NOMO-1 treated with DMSO at 0.1 percent for 48 hours (cell line): ENCODE measurements at regions not wholly inside any gene's neighbourhood (a gene's known extent, or its start where the extent isn't known, plus 50 kb on each side); places are given as distances from the start of the nearest gene placed in this dataset.
"Not testable (repeated sequence)": the region's sequence is repeated elsewhere in the genome, so short reads cannot be mapped to it uniquely, and the experiment has no call there.

Experiments used
- DNase-seq: peaks from one replicate; lab custom pipeline; 2025; ENCODE audit not compliant: unreplicated experiment; lab: John Stamatoyannopoulos, UW

DNA sequence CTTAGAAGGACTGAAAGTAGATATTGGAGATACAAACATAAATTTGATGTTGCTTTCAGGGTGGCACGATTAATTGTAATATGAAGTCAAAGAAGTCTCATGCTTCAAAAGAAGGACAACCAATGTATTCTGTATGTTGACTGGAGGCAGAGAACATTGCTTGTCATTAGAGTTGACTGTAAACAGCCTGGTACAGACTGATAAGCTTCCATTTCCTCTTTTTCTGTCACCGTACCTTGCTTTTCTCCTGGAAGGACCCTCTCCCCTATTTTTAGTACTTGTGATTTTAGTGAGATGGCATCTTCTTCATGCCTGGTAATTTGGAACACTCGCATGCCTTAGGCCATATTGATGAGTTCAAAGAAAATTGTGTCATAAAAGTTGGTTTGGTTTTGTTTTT is 809.4 kb downstream of the PRELID2 start:
- DNase-seq: no peak

- no peak for DNase-seq
Observed at GRCh38 chr5:145015146-145015545, 820.0 kb downstream of the PRELID2 start.

GRCh38 chr5:145014109-145014508 is 821.0 kb downstream of the PRELID2 start:
- DNase-seq: no peak

DNA sequence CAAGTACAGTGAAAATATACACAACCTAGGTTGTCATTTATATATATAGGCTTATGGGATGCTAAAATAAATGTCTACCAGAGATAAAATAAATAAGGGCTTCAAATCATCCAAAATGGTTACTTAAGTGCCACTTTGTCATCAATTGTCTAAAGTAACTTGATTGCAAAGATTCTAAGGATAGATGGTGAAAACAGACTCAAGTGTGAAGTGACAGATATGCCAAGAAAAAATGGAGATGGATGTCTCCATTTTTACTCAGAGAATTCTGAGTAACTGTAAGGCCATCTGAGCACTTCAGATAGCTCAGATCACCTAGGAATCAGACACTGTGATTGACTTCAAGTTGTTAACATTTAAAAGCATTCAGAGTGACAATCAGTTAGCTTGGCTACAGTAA is 824.3 kb downstream of the PRELID2 start:
- no peak for DNase-seq

GRCh38 chr5:145008876-145009530 is 826.1 kb downstream of the PRELID2 start:
- no peak for DNase-seq

GRCh38 chr5:144994356-144994755 is 823.7 kb downstream of the KCTD16 start:
- not testable (repeated sequence) for DNase-seq

DNA sequence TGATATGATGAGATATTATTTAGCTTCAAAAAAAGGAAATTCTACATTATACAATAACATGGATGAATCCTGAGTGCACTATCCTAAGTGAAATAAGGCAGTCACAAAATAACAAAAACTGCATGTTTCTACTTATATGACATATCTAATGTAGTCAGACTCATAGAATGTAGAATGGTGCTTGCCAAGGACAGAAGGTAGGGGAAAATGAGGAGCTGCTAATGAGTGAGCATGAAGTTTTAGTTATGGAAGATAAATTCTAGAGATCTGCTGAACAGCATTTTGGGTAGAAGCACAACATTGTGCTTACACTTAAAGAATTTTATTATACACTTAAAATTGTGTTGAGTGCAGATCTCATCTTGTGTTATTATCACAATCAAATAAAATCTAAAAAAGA is 812.4 kb downstream of the KCTD16 start:
- no peak for DNase-seq

- DNase-seq: no peak
Observed at GRCh38 chr5:144979516-144980264, 809.0 kb downstream of the KCTD16 start.

GRCh38 chr5:144972317-144972716 is 801.6 kb downstream of the KCTD16 start:
- DNase-seq: no peak

- no peak for DNase-seq
Observed at GRCh38 chr5:144971108-144971850, 800.6 kb downstream of the KCTD16 start.

DNA sequence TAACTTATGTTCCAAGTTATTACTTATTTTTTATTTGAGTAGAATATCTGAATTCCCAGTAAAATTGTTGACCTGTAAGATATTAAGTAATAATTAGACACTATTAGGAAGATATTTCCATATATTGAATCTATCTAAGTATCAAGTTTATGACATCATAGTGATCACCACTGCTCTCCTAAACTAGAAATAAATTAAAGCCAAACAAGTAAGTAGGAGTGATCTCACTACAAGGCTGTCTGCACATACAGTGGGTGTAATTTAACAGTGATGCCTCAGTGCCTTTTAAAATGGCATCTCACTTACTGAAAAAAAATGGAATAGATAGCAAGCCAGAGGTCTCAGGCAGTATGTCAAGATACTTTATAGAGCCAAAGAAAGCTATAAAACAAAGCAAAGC is 789.6 kb downstream of the KCTD16 start:
- no peak for DNase-seq

- no peak for DNase-seq
Observed at GRCh38 chr5:144958002-144958401, 787.3 kb downstream of the KCTD16 start.

- DNase-seq: no peak
Observed at GRCh38 chr5:144950996-144951395, 780.3 kb downstream of the KCTD16 start.

- no peak for DNase-seq
Observed at GRCh38 chr5:144947023-144947422, 776.4 kb downstream of the KCTD16 start.

DNA sequence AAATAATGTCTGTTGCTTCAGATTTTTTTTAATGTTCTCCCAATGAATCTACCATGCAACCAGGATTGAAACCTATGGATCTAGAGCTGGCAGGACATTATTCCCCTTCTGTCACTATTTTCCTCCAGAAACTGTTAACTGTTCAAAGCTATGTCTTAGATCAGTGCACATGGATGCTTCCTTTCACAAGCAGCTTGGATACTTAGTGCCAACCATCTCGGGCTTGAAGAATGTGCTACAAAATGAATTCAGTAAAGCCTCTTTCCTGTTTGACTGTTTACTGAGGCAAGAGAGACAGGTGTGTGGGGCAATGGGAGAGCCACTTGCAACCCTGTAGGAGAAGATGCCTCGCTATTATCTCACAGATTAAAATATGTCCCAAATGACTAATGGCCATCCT is 774.8 kb downstream of the KCTD16 start:
- DNase-seq: no peak

DNA sequence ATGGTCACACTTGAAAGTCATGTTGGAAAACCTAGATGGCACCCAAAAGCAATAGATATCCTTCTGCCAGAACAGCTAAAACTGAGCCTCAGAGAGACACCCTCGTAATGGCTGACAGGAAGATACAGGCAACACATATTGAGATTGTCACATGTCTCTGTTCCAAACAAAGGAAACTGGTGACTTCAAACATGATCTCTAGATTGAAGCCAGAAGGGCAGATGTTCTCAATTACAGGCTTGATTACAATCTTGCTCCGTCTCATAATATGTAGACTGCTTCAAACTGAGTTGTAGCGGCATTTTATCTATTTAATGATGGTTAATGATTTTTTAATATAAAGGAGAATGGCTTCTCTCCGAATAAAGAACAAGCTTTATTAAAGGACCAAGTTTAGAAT is 774.3 kb downstream of the KCTD16 start:
- DNase-seq: no peak

GRCh38 chr5:144941004-144941403 is 770.3 kb downstream of the KCTD16 start:
- DNase-seq: no peak

DNA sequence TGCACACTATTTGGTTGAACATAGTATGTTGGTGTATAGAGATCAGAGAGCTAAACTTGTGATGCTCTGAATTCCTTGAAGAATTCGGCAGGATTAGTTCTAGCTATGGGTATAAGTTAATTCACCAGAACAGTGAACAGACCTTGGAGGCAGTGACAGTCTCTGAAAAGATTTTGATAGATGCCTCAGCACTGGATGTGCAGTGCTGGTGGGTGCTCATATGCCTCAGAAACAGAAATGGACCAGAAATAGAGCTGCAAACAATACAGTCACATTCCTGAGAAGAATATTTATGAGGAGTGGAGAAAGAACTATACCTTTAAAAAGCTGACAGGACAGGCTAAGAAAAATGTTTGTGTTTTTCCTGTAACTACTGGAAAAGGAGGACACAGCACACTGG is 747.7 kb downstream of the KCTD16 start:
- DNase-seq: no peak

- DNase-seq: no peak
Observed at GRCh38 chr5:144915452-144915851, 744.8 kb downstream of the KCTD16 start.

DNA sequence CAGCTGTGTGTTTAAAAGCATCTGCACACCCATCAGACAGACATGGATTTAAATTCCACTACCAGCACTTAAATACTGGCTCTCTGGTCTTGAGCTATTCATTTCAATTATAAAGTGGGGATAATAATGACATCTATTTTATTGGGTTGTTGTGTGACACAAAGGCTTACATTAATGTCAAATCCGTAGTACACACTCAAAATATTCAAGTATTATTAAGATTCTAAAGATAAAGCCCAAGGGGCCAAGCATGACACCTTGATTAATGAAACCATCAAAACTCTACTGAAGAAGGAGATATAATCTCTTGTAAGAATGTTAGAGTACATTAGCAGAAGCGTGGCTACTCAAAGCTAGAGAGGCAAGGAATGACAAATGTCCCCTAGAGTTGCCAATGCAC is 743.0 kb downstream of the KCTD16 start:
- no peak for DNase-seq

- DNase-seq: no peak
Observed at GRCh38 chr5:144896473-144896872, 725.8 kb downstream of the KCTD16 start.

- no peak for DNase-seq
Observed at GRCh38 chr5:144886668-144887067, 716.0 kb downstream of the KCTD16 start.
